ENCODE measurements at regions not wholly inside any gene's neighbourhood (a gene's known extent, or its start where the extent isn't known, plus 50 kb on each side); places are given as distances from the start of the nearest gene placed in this dataset.

DNA sequence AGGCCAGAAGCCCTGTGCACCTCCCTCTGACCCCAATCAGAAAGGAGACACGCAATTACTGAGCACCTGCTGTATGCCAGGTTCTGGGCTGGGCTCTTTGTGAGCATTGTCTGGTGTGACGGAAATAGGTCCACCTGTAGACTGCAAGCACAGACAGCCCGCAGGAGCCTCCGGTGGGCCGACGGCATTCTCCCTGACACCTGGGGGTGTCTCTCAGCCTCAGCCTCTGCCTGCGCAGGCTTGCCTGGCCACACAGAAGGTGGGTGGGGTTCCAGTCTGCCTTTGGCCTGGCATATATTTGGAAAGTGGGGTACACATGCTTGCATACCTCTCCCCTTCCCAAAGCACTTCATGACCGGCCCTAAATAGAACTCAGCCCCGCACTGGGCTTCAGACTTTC lies 129.3 kb downstream of the BUD13 start:
- TF ChIP-seq POLR2A (IDR thresholded peaks at IDR 0.05), result no peak
- TF ChIP-seq, protein P1, sequence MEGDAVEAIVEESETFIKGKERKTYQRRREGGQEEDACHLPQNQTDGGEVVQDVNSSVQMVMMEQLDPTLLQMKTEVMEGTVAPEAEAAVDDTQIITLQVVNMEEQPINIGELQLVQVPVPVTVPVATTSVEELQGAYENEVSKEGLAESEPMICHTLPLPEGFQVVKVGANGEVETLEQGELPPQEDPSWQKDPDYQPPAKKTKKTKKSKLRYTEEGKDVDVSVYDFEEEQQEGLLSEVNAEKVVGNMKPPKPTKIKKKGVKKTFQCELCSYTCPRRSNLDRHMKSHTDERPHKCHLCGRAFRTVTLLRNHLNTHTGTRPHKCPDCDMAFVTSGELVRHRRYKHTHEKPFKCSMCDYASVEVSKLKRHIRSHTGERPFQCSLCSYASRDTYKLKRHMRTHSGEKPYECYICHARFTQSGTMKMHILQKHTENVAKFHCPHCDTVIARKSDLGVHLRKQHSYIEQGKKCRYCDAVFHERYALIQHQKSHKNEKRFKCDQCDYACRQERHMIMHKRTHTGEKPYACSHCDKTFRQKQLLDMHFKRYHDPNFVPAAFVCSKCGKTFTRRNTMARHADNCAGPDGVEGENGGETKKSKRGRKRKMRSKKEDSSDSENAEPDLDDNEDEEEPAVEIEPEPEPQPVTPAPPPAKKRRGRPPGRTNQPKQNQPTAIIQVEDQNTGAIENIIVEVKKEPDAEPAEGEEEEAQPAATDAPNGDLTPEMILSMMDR (IDR thresholded peaks at IDR 0.05), result no peak
